GM19455 (cell line): ENCODE measurements at regions not wholly inside any gene's neighbourhood (a gene's known extent, or its start where the extent isn't known, plus 50 kb on each side); places are given as distances from the start of the nearest gene placed in this dataset.

Experiments used
- ATAC-seq: cut with Tn5 transposase; IDR thresholded peaks from one replicate; pipeline ENCODE4 v1.9.1; 2021; ENCODE audit not compliant: unreplicated experiment

- no peak for ATAC-seq
Observed at GRCh38 chr15:97661796-97662195, 298.7 kb upstream of the ARRDC4 start.

- no peak for ATAC-seq
Observed at GRCh38 chr15:97672586-97672985, 287.9 kb upstream of the ARRDC4 start.

- no peak for ATAC-seq
Observed at GRCh38 chr15:97678656-97679055, 281.8 kb upstream of the ARRDC4 start.

GRCh38 chr15:97679106-97679688 is 281.3 kb upstream of the ARRDC4 start:
- ATAC-seq = no peak

GRCh38 chr15:97680606-97681220 is 279.8 kb upstream of the ARRDC4 start:
- ATAC-seq = no peak

GRCh38 chr15:97683831-97684230 is 276.7 kb upstream of the ARRDC4 start:
- no peak for ATAC-seq

GRCh38 chr15:97684249-97684648 is 276.3 kb upstream of the ARRDC4 start:
- no peak for ATAC-seq

- ATAC-seq = no peak
Observed at GRCh38 chr15:97686324-97686723, 274.2 kb upstream of the ARRDC4 start.

GRCh38 chr15:97687654-97688053 is 272.8 kb upstream of the ARRDC4 start:
- ATAC-seq = no peak

- no peak for ATAC-seq
Observed at GRCh38 chr15:97688177-97688576, 272.3 kb upstream of the ARRDC4 start.

GRCh38 chr15:97688886-97689285 is 271.6 kb upstream of the ARRDC4 start:
- no peak for ATAC-seq

- ATAC-seq = no peak
Observed at GRCh38 chr15:97691078-97691477, 269.4 kb upstream of the ARRDC4 start.

GRCh38 chr15:97691799-97692198 is 268.7 kb upstream of the ARRDC4 start:
- no peak for ATAC-seq

- ATAC-seq = no peak
Observed at GRCh38 chr15:97692301-97693015, 268.0 kb upstream of the ARRDC4 start.

- no peak for ATAC-seq
Observed at GRCh38 chr15:97694456-97694855, 266.0 kb upstream of the ARRDC4 start.

GRCh38 chr15:97703400-97703799 is 257.1 kb upstream of the ARRDC4 start:
- no peak for ATAC-seq

- ATAC-seq = no peak
Observed at GRCh38 chr15:97706059-97706458, 254.4 kb upstream of the ARRDC4 start.

- ATAC-seq = no peak
Observed at GRCh38 chr15:97708252-97708651, 252.3 kb upstream of the ARRDC4 start.

- ATAC-seq = no peak
Observed at GRCh38 chr15:97712530-97712929, 248.0 kb upstream of the ARRDC4 start.

- no peak for ATAC-seq
Observed at GRCh38 chr15:97717806-97718205, 242.7 kb upstream of the ARRDC4 start.

GRCh38 chr15:97718509-97718908 is 242.0 kb upstream of the ARRDC4 start:
- ATAC-seq = no peak

- ATAC-seq = no peak
Observed at GRCh38 chr15:97728791-97729190, 231.7 kb upstream of the ARRDC4 start.
